Coronary artery (tissue), 2 donors: ENCODE measurements at regions not wholly inside any gene's neighbourhood (a gene's known extent, or its start where the extent isn't known, plus 50 kb on each side); places are given as distances from the start of the nearest gene placed in this dataset.

Experiments
- DNase-seq: peaks from one replicate; pipeline ENCODE4 v3.0.0-alpha.2; 2017; ENCODE audit warnings: low spot score
- H3K27ac ChIP-seq, 2 donors: fragments of 200-600 bp; sonication (generic); one replicate each; pipeline ENCODE4 v1.5.1; 2016 to 2019
- H3K4me3 ChIP-seq: fragments of 200-600 bp; sonication (generic); 2 replicates; pipeline ENCODE4 v1.5.1; 2016; ENCODE audit warnings: mild to moderate bottlenecking, moderate library complexity
- CTCF ChIP-seq: fragments of 200-600 bp; sonication (generic); IDR thresholded peaks from one replicate; pipeline ENCODE4 v1.5.1; 2019; ENCODE audit warnings: antibody characterized with exemption

- DNase-seq: no peak
- TF ChIP-seq CTCF: no peak
These were observed 53.3 kb upstream of the SPATA31D4 start for GRCh38 chr9:81874931-81875330.

GRCh38 chr9:81877047-81877446 is 51.2 kb upstream of the SPATA31D4 start:
- DNase-seq: no peak
- TF ChIP-seq CTCF: no peak
- no peak overlapping the region for H3K4me3 ChIP-seq
- no peak overlapping the region for H3K27ac ChIP-seq

More at GRCh38 chr9:81874931-81875330, 53.3 kb upstream of the SPATA31D4 start:
- no peak overlapping the region for H3K4me3 ChIP-seq
- no peak overlapping the region for H3K27ac ChIP-seq
